ENCODE measurements at regions not wholly inside any gene's neighbourhood (a gene's known extent, or its start where the extent isn't known, plus 50 kb on each side); places are given as distances from the start of the nearest gene placed in this dataset.

- no peak for TF ChIP-seq CTCF (IDR thresholded peaks at IDR 0.05)
- no peak for TF ChIP-seq POLR2A (IDR thresholded peaks at IDR 0.05)
These were observed 93.9 kb downstream of the YIPF5 start for GRCh38 chr5:144076521-144077083.
